SK-N-MC (cell line): ENCODE measurements at regions not wholly inside any gene's neighbourhood (a gene's known extent, or its start where the extent isn't known, plus 50 kb on each side); places are given as distances from the start of the nearest gene placed in this dataset.

ENCODE experiments used
- EZH2 ChIP-seq: fragments of 200-600 bp; sonication (generic); IDR thresholded peaks from one replicate; pipeline ENCODE4 v1.6.1; 2017; ENCODE audit warnings: antibody characterized with exemption
- POLR2AphosphoS5 ChIP-seq: IDR thresholded peaks from 2 replicates; pipeline ENCODE4 v1.6.1; 2012; ENCODE audit warnings: mild to moderate bottlenecking, low read depth, low read length, borderline replicate concordance

GRCh38 chr11:22559416-22559815 is 66.2 kb downstream of the FANCF start:
- TF ChIP-seq POLR2AphosphoS5, result no peak
- TF ChIP-seq EZH2, result no peak
